ENCODE measurements at regions not wholly inside any gene's neighbourhood (a gene's known extent, or its start where the extent isn't known, plus 50 kb on each side); places are given as distances from the start of the nearest gene placed in this dataset.

DNA sequence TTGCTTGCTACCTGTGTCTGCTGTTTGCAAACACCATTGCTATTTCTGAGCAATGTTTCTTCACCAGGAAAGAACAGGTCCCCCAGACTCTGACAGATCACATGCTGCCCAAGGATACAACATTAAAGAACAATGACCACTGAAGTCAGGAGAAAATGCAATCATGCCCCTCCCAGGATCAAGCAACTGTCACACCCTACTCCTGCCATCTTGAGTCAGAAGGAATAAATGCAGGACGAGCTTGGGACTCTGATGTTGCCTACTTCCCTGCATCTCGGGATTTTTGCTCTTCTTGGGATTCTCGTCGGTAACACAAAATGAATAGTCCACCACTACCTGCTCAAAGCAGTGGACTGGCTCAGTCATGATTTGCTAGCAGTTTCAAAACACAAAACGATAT is 490.6 kb downstream of the COG6 start:
- Histone ChIP-seq H3K9me3 (no peaks in the 10 kb centered on the region), H3K36me3 (ENCODE audit: low read depth, missing control alignments) (no peaks in the 10 kb centered on the region), H3K4me1 (peaks cover 19% of the 10 kb centered on the region), H3K27ac (no peak overlapping the region), H3K27me3 (no peaks in the 10 kb centered on the region), H3K4me3 (no peak overlapping the region)
- intact Hi-C loops (cut with DNase I; ENCODE audit: low total_unique reads) = no loop called here
- 82 to 89% methylated on average over 5 of the region's 5 CpGs for WGBS, 2 donors
- no peak for DNase-seq
- TF ChIP-seq CTCF (IDR thresholded peaks at IDR 0.05) (no peak), POLR2A (IDR thresholded peaks at IDR 0.05) (no peak)

- H3K4me1 ChIP-seq = peaks cover 19% of the 10 kb centered on the region
- H3K27ac ChIP-seq = no peak overlapping the region
- H3K9me3 ChIP-seq = no peaks in the 10 kb centered on the region
- no peak overlapping the region for H3K4me3 ChIP-seq
- WGBS, 2 donors = 81% methylated on average over 11 of the region's 11 CpGs
- TF ChIP-seq CTCF (IDR thresholded peaks at IDR 0.05) (no peak), POLR2A (IDR thresholded peaks at IDR 0.05) (no peak)
- H3K36me3 ChIP-seq (ENCODE audit: low read depth, missing control alignments) = no peaks in the 10 kb centered on the region
- intact Hi-C loops (cut with DNase I; ENCODE audit: low total_unique reads) = no loop called here
- no peaks in the 10 kb centered on the region for H3K27me3 ChIP-seq
- no peak for DNase-seq
These were observed 491.2 kb downstream of the COG6 start for GRCh38 chr13:40146611-40147117.

GRCh38 chr13:40148101-40148500 is 492.6 kb downstream of the COG6 start:
- Histone ChIP-seq H3K4me1 (peaks cover 19% of the 10 kb centered on the region), H3K4me3 (no peak overlapping the region), H3K36me3 (ENCODE audit: low read depth, missing control alignments) (no peaks in the 10 kb centered on the region), H3K9me3 (no peaks in the 10 kb centered on the region), H3K27me3 (no peaks in the 10 kb centered on the region), H3K27ac (no peak overlapping the region)
- intact Hi-C loops (cut with DNase I; ENCODE audit: low total_unique reads) = no loop called here
- 87 to 89% methylated on average over 4 of the region's 4 CpGs for WGBS, 2 donors
- no peak for TF ChIP-seq POLR2A (IDR thresholded peaks at IDR 0.05)
- no peak for TF ChIP-seq CTCF (IDR thresholded peaks at IDR 0.05)
- DNase-seq = no peak

GRCh38 chr13:40148742-40149141 is 493.3 kb downstream of the COG6 start:
- TF ChIP-seq POLR2A (IDR thresholded peaks at IDR 0.05) = no peak
- no peak for TF ChIP-seq CTCF (IDR thresholded peaks at IDR 0.05)
- no peaks in the 10 kb centered on the region for H3K36me3 ChIP-seq (ENCODE audit: low read depth, missing control alignments)
- H3K4me3 ChIP-seq = no peak overlapping the region
- 71 to 89% methylated on average over 1 of the region's 1 CpG for WGBS, 2 donors
- no peaks in the 10 kb centered on the region for H3K27me3 ChIP-seq
- peak overlapping the region in 1 of 2 donors; percentile 36 for H3K27ac ChIP-seq
- H3K9me3 ChIP-seq = no peaks in the 10 kb centered on the region
- H3K4me1 ChIP-seq = peaks cover 19% of the 10 kb centered on the region
- DNase-seq = no peak
- intact Hi-C loops (cut with DNase I; ENCODE audit: low total_unique reads) = no loop called here

- Histone ChIP-seq H3K36me3 (ENCODE audit: low read depth, missing control alignments) (no peaks in the 10 kb centered on the region), H3K4me1 (peaks cover 12% of the 10 kb centered on the region), H3K4me3 (no peak overlapping the region), H3K9me3 (no peaks in the 10 kb centered on the region), H3K27me3 (no peaks in the 10 kb centered on the region), H3K27ac (peak overlapping the region; percentile 36 to 39)
- TF ChIP-seq CTCF (IDR thresholded peaks at IDR 0.05) (no peak), POLR2A (IDR thresholded peaks at IDR 0.05) (no peak)
- WGBS, 2 donors = 36 to 58% methylated on average over 6 of the region's 6 CpGs
- no peak for DNase-seq
- intact Hi-C loops (cut with DNase I; ENCODE audit: low total_unique reads) = no loop called here
These were observed 494.3 kb downstream of the COG6 start for GRCh38 chr13:40149611-40150274.
